ENCODE measurements at regions not wholly inside any gene's neighbourhood (a gene's known extent, or its start where the extent isn't known, plus 50 kb on each side); places are given as distances from the start of the nearest gene placed in this dataset.

DNA sequence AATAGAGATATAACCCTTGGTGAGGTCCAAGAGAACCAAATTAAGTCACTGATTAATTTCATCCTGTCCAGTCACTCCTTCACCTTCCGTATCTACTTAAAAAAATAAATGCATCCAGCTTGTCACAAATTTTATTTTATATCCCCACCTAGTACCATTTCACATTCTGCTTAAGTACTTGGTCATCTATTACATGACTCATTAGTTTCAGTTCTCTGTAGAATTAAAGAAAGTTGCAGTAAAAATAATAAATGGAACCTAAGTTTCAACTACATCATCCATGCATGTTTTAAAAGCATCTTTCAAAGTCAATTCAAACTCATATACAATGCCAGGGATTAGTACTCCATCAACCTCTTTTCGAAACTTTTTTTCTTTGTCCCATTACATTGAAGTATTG lies 130.2 kb downstream of the SH2D1A start:
- TF ChIP-seq CTCF (conservative IDR thresholded peaks at IDR 0.05), result no peak
- TF ChIP-seq EZH2 (IDR thresholded peaks at IDR 0.05; ENCODE audit: low read depth), result no peak

Measured in PC-9 (cell line).